ENCODE measurements at regions not wholly inside any gene's neighbourhood (a gene's known extent, or its start where the extent isn't known, plus 50 kb on each side); places are given as distances from the start of the nearest gene placed in this dataset.

DNA sequence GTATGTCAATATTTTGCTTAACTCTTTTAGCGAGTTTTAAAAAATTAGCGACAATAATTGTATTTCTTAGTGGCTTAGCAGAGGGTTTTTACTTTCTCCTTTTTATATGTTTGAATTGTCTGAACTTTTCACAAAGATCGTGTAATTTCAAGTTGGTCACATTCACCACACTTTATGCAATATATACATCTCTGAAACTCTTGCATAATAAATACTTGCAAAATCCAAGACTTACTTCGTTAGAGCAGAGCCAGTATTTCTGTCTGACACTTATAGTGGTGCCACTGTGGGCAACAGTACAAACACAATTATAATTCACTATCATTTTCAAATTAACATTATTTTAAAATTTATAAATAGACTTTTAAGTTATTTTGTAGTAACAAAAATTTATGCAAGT is 62.0 kb downstream of the SUCNR1 start:
- DNase-seq (ENCODE audit: low read depth) = no peak

DNA sequence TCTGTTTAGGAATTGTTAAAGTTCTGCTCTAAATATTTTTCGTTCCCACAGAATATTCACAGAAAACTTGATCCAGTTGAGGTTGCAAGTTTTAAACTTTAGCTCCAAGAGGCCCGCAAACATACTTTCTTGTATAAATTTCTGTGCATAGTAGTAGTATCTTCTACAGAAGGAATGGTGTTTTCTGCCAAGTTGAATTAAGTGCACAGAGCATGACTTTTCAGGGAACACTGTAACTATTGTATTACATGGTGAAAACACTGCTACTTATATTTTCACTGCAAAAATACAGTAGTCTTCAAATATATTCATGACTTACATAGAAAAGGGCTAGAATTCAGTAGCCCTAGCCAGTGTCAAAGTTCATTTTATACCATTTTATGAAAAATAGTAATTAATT is 67.0 kb downstream of the SUCNR1 start:
- no peak for DNase-seq (ENCODE audit: low read depth)

DNA sequence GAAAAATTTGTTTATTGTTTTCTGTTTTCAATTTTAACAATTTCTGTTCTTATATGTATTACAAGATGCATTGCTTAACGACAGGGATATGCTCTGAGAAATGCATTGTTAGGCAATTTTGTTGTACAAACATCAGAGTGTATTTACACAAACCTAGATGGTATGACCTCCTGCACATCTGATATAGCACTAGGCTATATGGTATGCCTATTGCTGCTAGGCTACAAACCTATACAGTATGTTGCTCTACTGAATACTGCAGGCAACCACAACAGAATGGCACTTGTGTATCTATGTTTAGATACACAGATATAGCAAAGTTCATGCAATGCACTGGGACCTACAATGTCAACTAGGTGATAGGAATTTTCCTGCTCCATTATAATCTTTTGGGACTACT is 70.1 kb downstream of the SUCNR1 start:
- DNase-seq (ENCODE audit: low read depth) = no peak

DNA sequence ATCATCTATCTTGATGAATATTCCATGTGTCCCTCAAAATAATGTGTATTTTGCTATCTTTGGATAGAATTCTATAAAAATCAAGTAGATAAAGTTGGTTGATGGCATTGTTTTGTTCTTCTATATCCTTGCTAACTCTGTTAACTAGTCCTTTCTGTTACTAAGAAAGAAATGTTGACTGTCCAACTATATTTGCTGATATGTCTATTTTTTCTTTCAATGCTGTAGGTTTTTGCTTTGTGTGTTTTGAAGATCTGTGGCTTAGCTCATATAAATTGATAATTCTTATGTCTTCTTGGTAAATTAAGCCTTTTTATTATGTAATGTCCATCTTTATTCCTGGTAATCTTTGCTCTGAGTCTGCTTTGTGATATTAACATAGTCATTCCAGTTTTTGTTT is 70.9 kb downstream of the SUCNR1 start:
- no peak for DNase-seq (ENCODE audit: low read depth)

DNA sequence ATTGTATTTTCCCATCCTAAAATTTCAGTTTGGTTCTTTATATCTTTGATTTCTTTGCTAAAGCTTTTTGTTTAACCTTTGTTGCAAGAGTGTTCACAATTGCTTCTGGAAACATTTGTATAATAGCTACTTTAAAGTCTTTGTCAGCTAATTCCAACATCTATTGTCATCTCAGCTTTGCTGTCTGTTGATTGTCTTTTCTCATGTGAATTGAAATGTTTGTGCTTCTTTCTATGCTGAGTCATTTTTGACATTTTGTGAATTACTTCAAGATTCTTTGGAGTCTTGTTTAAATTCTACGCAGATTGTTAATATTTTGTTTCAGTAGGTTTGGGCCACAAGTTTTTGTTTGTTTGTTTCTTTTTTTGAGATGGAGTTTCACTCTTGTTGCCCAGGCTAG is 73.2 kb downstream of the SUCNR1 start:
- no peak for DNase-seq (ENCODE audit: low read depth)

DNA sequence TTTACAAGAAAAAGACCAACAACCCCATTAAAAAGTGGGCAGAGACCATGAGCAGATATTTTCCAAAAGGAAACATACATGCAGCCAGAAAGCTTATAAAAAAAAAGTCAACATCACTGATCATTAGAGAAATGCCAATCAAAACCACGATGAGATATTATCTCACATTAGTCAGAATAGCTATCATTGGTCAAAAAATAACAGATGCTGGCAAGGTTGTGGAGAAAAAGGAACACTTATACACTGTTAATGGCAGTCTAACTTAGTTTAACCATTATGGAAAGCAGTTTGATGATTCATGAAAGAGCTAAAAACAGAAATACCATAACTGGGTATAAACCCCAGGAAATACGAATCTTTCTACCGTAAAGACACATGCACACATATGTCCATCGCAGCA is 76.3 kb downstream of the SUCNR1 start:
- no peak for DNase-seq (ENCODE audit: low read depth)

DNA sequence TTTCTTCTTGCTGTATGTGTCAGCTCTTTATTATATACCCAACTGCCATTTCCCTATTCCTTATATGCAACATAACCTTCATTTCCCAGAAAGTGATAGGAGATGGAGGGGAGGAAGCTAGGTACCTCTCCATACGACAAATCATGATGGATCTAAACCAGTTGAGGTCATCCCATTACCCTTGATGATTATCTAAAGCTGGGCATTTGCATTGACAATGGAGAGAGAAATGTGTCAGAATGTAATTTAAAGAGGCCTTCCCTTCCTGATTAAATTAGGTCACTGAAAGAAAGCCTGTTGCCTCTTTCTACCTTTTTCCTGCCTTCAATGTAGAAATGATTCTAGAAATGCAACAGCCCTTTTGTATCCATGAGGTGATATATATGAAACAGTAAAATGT is 81.9 kb downstream of the SUCNR1 start:
- DNase-seq (ENCODE audit: low read depth) = no peak

DNA sequence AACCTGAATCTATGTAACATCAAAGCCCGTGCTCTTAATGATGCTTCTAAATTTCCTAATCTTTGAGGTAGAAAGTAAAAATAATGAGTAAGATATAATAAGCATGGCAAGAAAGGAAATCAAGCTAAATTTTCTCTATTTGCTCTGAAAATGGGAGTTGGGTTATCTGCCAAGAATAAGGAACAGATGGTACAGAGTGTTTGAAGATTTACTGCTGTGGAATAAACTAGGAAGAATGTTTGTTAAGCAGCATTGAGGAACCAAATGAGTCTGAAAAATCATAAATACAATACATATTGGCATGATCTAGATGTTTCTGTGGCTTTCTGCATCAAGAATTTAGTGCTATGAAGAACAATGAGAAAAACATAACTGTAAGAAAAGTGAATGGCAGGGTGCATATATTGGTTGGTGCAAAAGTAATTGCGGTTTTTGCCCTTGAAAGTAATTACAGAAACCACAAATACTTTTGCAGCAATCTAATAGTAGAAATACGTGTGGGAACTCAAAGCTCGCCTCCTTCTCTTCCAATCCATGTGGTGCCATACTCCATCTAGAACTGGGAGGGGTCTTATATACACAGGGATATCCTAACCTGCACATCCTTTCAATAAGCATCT is 87.6 kb downstream of the SUCNR1 start:
- no peak for DNase-seq (ENCODE audit: low read depth)

DNA sequence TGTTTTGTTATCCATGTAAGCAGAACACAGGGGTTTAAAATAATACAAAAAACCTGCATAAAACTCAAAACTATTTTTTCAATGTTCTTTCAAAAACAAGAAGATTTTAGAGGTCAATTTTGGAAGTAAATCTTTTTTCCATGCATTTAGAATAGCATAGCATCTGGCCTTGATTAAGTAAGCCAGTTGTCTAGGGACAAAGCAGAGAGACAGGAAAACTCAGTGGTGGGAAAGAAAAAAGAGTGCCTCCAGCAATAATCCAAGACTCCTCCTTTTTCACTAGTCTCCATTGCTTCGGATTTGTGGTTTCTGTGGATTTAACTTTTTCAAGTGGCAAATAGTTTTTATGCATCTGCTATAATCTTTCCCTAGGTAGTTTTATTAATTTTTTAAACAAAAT is 88.9 kb downstream of the SUCNR1 start:
- no peak for DNase-seq (ENCODE audit: low read depth)

DNA sequence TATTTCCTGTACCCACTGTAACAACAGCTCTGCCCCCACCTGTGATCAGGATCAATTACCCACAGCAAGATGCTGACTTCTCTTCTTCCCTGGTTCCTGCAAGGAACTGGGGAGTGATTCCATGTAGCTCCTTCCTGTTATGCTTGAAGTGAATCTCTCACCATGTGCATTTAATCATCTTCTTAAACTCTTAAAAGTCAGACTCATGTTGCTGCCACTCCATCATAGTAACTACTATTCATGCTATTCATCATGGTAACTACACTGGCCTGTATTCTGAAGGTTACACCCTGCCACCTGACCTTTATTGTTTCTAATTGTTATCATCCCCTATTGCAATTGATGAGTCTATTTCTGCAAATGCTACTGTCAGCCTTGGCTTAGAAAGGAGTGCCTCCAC is 89.5 kb downstream of the SUCNR1 start:
- no peak for DNase-seq (ENCODE audit: low read depth)

DNA sequence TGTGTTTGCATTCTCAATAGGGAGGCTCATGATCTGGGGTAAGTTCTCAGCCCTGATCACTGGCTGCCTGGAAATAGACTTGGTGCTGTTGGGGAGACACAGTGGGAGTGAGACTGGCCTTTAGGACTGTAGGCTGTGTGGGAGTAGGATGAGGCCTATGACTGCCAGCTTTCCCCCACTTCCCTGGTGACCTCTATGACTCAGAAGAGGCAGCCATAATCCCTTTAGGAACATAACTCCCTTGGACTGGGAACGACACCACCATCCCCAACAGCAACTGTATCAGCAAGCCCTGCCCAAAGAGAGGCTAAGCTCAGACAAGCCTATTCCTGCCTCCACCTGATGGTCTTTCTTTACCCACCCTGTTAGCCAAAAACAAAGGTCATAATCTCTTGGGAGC is 91.3 kb downstream of the SUCNR1 start:
- DNase-seq (ENCODE audit: low read depth) = no peak

DNA sequence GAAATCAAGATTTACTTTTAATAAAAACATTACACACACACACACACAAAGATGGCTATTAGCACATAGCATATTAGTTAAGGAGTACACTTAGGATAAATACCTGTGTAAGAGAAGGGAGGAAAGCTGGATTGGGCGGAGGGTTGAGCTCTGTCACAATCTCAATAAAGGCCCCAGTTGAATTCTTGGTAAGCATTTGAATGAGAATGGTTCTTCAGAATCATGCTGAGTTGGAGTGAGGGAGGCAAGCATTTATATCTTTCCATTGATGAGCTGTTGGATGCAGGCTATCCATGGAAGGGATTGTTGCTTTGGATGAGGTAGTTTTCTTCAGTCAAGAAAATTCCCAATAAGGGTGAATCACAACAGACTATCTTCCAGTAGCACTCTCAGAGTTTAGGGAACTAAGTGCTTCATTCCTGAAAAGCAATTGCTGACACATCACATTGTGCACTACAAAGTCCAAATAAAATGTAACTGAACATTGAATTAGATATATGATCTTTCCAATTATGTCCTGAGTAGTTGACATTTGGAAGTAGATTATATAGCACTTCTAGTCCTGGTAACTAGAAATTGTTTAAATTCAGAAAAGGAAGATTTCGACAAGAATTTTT is 95.7 kb downstream of the SUCNR1 start:
- DNase-seq (ENCODE audit: low read depth) = no peak

DNA sequence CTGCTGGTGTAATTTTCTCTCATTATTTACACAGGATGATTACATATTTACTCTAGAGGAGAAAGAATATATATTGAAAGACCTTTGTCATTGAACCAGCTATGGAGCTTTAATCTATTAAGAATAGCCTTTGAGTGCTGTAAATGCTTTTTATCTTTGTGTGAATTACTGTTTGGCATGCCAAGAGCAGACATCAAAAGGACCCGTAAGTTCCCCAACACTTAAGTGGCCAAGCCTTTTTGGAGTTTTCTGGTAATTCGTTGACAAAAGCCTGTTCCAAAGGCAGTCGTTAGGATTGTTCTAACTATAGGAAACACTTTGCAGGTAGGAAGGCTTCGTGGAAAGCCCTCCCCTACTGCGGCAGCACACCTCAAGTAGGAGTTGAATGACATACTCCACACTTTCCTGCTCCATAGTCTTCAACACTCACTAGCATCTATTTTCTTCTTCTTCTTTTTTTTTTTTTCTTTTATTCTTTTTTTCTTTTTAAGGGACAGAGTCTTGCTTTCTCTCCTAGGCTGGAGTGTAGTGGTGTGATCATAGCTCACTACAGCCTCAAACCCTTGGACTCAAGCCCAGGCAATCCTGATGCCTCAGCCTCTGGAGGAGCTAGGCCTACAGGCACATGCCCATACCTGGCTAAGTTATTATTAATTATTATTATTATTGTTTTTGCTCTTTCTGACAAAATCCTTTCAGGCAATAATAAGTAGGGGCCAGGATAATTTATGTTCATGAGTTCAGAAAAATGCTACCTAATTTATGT is 98.6 kb downstream of the SUCNR1 start:
- no peak for DNase-seq (ENCODE audit: low read depth)

DNA sequence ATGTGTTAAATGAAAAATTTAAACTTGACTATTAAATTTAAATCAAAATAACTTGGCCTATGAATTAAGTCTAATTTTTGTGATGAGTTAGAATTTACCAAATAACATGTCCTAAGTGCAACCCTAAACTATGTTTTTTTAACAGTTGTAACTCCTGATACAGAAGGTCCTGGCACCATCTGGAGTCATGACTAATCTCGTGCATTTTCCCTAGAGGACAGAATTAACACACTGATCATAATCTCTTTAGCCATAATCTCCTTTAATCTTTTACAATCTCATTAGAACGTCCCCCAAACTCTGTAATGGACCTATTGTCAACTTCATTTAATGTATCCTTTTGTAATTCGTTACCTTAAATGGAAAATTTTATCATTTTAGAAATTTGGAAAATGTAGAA is 100.6 kb downstream of the SUCNR1 start:
- no peak for DNase-seq (ENCODE audit: low read depth)

DNA sequence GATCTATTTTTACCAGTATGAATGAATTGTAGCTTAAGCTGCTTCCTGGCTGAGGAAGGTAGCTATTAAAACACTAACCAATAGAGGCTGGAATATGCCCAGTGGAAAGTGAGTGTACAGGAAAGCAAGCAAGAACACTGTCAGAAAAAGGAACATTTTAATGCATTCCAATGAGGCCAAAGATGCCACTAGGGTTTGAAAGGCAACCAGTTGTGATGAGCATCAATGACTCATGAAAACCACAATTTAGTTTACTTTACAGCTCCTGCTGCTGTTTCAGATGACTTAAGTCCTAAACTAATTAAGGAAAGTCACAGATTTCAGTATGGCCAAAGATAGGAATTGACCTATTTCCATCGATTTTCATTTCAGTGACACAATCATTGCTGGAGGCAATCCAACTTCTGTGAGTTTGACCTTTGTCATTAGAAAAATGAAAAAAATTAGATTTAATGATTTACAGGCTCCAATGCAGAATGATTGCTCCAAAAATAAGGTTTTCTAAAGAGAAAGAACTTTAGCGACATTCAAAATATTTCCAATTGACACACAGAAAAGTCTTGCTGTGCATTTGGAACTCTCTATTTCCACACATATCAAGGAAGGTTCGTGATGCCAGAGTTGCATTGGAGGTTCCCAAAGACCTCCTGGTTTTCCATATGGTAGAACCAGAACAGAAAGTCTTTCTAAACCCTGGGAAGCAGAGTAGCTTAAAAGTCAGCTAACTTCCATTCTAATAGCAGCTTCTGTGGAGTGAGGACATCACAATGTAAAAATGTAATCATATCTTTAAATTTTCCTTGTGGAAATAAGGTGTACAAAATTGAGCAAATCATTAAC is 103.0 kb downstream of the SUCNR1 start:
- DNase-seq (ENCODE audit: low read depth) = no peak

DNA sequence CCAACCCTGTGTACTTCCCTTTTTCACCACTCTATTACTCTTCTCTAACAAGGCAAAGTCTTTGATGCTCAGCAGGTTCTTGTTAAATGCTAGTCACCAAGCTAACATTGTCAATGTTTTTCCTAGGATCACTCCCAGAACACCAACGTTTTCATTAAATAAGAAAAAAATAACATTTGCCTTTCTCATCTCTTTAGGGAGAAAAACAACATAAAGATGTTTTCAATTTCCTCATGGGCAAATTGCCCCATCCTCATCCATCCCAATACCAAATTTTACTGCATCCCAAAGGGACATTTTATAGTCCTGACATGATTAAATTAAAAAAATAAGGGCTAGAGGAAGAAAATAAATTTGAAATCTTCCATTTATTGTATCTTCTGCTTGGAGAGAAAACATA is 106.5 kb downstream of the SUCNR1 start:
- no peak for DNase-seq (ENCODE audit: low read depth)

DNA sequence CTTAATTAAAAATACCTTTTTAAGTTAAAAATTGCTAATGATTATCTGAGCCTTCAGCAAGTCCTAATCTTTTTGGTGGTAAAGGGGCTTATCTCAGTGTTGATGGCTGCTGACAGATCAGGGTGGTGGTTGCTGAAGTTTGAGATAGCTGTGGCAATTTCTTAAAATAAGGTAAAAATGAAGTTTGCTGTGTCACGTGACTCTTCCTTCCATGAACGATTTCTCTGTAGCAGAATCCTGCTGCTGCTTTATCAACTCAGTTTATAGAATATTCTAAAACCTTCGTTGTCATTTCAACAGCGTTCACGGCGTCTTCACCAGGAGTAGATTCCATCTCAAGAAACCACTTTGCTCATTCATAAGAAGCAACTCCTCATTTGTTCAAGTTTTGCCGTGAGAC is 110.1 kb downstream of the SUCNR1 start:
- no peak for DNase-seq (ENCODE audit: low read depth)

DNA sequence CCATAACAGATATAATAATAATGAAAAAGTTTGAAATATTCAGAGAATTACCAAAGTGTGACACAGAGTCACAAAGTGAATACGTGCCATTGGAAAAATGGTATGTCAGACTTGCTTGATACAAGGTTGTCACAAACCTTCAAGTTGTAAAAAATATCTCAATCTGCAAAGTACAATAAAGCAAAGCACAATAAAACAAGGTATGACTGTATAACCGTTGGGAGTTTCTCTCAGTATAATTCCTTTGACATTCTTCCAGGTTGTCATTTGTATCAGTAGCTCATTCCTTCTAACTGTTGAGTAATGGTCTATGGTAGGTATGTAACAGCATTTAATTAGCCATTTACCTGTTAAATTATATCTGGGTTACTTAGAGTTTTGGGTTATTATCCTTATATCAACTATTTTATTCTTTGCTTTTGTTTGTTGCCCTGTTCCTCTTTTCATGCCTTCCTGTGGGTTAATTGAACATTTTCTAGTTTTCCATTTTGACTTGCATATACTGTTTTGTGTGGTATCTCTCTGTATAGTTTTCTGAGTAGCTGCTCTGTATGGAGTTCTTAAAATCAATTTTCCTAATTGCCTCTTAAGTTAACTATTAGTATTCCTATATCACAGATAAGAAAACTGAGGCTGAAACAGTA is 112.5 kb downstream of the SUCNR1 start:
- DNase-seq (ENCODE audit: low read depth) = no peak

DNA sequence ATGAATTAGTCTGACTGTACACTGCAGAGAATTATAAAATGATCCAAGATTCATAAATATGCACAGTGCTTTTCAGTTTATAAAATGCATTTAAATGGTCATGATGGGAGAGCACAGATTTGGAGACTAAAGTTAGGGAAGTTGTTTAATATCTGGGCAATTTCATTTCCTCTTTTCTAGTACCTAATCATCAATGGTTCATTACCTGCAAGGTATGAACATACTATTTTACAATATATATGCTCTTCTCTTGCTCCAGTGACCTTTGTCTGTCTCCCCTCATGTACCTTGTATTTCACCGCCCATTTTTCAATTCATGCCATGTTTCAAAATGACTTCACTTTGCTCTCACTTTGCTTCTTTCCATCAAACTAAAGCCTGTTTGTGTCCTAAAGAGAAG is 114.5 kb downstream of the SUCNR1 start:
- no peak for DNase-seq (ENCODE audit: low read depth)

DNA sequence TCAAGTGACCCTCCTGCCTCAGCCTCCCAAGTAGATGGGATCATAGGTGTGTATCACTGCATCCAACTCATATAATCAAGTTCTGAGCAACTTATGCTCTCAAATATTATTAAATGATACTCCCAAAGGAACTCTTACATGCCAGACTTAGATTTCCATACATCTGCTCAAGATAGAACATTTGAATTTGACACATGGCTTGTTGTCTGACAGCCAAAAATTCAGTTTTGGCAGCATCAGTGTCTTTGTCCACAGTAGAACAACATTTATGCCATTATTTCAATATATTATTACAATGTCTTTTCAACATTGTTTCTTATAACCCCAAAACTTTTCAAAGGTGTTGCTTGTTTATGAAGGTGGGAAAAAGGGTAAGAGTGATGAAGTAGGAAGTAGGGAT is 116.2 kb downstream of the SUCNR1 start:
- DNase-seq (ENCODE audit: low read depth) = no peak

DNA sequence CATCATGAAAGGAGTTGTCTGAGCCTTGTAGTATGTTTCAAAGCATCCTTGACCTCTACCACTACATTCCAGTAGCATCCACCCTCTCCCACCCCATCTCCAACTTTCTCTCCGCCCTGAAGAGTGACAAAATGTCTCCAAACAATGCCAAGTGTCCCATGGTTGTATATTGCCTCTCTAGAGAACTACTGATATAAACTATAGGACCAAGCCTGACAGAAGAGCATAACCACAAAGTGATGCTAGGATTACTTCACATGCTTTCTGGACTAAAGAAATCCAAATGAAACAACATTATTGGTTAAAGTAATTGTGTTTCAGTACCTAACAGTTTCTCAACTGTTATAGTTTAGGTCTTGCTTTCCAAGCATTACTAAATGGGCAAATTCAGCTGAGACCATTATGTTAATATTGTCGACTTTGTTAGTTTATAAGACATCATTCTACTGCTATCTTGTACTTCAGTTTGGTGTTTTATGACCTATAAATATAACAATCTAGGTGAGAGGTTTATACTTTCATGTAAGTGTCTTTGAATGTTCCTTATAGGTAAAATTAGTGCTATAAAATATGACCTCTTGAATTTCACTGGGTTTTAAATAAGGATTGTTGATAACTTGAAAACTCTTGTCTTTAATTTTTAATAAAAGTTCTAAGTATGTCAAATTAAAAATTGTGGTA is 117.4 kb downstream of the SUCNR1 start:
- no peak for DNase-seq (ENCODE audit: low read depth)
